ENCODE measurements at regions not wholly inside any gene's neighbourhood (a gene's known extent, or its start where the extent isn't known, plus 50 kb on each side); places are given as distances from the start of the nearest gene placed in this dataset.

- DNase-seq = no peak
- Mint-ChIP-seq H3K36me3 (ENCODE audit: unreplicated experiment) (no peaks in the 10 kb centered on the region), H3K27ac (ENCODE audit: unreplicated experiment) (no peak overlapping the region)
Observed at GRCh38 chr9:8262625-8263622, 463.3 kb upstream of the DMAC1 start.

GRCh38 chr9:8261737-8262136, 462.2 kb upstream of the DMAC1 start:
- TF ChIP-seq, protein P1, sequence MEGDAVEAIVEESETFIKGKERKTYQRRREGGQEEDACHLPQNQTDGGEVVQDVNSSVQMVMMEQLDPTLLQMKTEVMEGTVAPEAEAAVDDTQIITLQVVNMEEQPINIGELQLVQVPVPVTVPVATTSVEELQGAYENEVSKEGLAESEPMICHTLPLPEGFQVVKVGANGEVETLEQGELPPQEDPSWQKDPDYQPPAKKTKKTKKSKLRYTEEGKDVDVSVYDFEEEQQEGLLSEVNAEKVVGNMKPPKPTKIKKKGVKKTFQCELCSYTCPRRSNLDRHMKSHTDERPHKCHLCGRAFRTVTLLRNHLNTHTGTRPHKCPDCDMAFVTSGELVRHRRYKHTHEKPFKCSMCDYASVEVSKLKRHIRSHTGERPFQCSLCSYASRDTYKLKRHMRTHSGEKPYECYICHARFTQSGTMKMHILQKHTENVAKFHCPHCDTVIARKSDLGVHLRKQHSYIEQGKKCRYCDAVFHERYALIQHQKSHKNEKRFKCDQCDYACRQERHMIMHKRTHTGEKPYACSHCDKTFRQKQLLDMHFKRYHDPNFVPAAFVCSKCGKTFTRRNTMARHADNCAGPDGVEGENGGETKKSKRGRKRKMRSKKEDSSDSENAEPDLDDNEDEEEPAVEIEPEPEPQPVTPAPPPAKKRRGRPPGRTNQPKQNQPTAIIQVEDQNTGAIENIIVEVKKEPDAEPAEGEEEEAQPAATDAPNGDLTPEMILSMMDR (IDR thresholded peaks at IDR 0.05; ENCODE audit: partially characterized antibody, unreplicated experiment) = no peak
- Mint-ChIP-seq H3K27ac (ENCODE audit: unreplicated experiment) (no peak overlapping the region), H3K27me3 (ENCODE audit: unreplicated experiment) (peaks cover 6% of the 10 kb centered on the region), H3K9me3 (ENCODE audit: unreplicated experiment) (peaks cover 2% of the 10 kb centered on the region), H3K4me1 (ENCODE audit: low read depth, unreplicated experiment) (no peaks in the 10 kb centered on the region), H3K4me3 (ENCODE audit: unreplicated experiment) (no peak overlapping the region), H3K36me3 (ENCODE audit: unreplicated experiment) (no peaks in the 10 kb centered on the region)
- no peak for DNase-seq

More at GRCh38 chr9:8262625-8263622, 463.3 kb upstream of the DMAC1 start:
- TF ChIP-seq, protein P1 (IDR thresholded peaks at IDR 0.05; ENCODE audit: partially characterized antibody, unreplicated experiment) = no peak
- H3K9me3 Mint-ChIP-seq (ENCODE audit: unreplicated experiment) = peaks cover 2% of the 10 kb centered on the region
- no peaks in the 10 kb centered on the region for H3K4me1 Mint-ChIP-seq (ENCODE audit: low read depth, unreplicated experiment)
- no peak overlapping the region for H3K4me3 Mint-ChIP-seq (ENCODE audit: unreplicated experiment)
- H3K27me3 Mint-ChIP-seq (ENCODE audit: unreplicated experiment) = peaks cover 6% of the 10 kb centered on the region

GRCh38 chr9:8259028-8259427, 459.4 kb upstream of the DMAC1 start:
- Mint-ChIP-seq H3K27ac (ENCODE audit: unreplicated experiment) (no peak overlapping the region), H3K9me3 (ENCODE audit: unreplicated experiment) (peaks cover 2% of the 10 kb centered on the region), H3K4me3 (ENCODE audit: unreplicated experiment) (no peak overlapping the region), H3K4me1 (ENCODE audit: low read depth, unreplicated experiment) (no peaks in the 10 kb centered on the region), H3K36me3 (ENCODE audit: unreplicated experiment) (no peaks in the 10 kb centered on the region), H3K27me3 (ENCODE audit: unreplicated experiment) (peaks cover 6% of the 10 kb centered on the region)
- TF ChIP-seq, protein P1 (IDR thresholded peaks at IDR 0.05; ENCODE audit: partially characterized antibody, unreplicated experiment) = no peak
- DNase-seq = no peak

- Mint-ChIP-seq H3K36me3 (ENCODE audit: unreplicated experiment) (no peaks in the 10 kb centered on the region), H3K27me3 (ENCODE audit: unreplicated experiment) (peaks cover 6% of the 10 kb centered on the region), H3K27ac (ENCODE audit: unreplicated experiment) (no peak overlapping the region), H3K4me3 (ENCODE audit: unreplicated experiment) (no peak overlapping the region), H3K4me1 (ENCODE audit: low read depth, unreplicated experiment) (no peaks in the 10 kb centered on the region), H3K9me3 (ENCODE audit: unreplicated experiment) (peaks cover 2% of the 10 kb centered on the region)
- TF ChIP-seq, protein P1 (IDR thresholded peaks at IDR 0.05; ENCODE audit: partially characterized antibody, unreplicated experiment) = no peak
- no peak for DNase-seq
Observed at GRCh38 chr9:8256880-8257279, 457.3 kb upstream of the DMAC1 start.

- DNase-seq = no peak
- H3K27ac Mint-ChIP-seq (ENCODE audit: unreplicated experiment) = no peak overlapping the region
- no peak overlapping the region for H3K4me3 Mint-ChIP-seq (ENCODE audit: unreplicated experiment)
- TF ChIP-seq, protein P1 (IDR thresholded peaks at IDR 0.05; ENCODE audit: partially characterized antibody, unreplicated experiment) = no peak
- no peaks in the 10 kb centered on the region for H3K36me3 Mint-ChIP-seq (ENCODE audit: unreplicated experiment)
- H3K4me1 Mint-ChIP-seq (ENCODE audit: low read depth, unreplicated experiment) = no peaks in the 10 kb centered on the region
- peaks cover 2% of the 10 kb centered on the region for H3K27me3 Mint-ChIP-seq (ENCODE audit: unreplicated experiment)
- peaks cover 2% of the 10 kb centered on the region for H3K9me3 Mint-ChIP-seq (ENCODE audit: unreplicated experiment)
Observed at GRCh38 chr9:8255850-8256249, 456.3 kb upstream of the DMAC1 start.

Measured in glutamatergic neuron (in vitro differentiated cells).